DMS 273 (cell line): ENCODE measurements at regions not wholly inside any gene's neighbourhood (a gene's known extent, or its start where the extent isn't known, plus 50 kb on each side); places are given as distances from the start of the nearest gene placed in this dataset.

Source experiments
- DNase-seq: peaks from one replicate; lab custom pipeline; 2025; ENCODE audit not compliant: unreplicated experiment; lab: John Stamatoyannopoulos, UW

DNA sequence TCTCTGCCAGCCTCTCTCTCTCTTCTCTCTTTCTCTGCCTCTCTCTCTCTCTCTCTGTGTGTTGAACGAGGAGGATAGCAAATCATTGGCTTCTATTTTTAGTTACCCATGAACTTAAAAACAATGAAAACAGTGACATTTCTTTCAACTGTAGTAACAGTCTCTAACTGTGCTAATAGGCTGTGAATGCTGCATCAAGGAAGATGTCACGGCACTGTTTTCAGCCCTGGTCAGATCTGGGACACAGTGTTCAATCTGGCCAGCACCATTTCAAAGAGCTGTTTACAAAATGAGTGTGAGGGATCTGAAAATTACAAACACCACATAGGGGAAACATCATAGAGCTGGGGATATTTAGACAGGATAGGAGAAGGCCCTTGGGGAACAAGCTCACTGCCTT is 717.0 kb downstream of the FGF9 start:
- no peak for DNase-seq

DNA sequence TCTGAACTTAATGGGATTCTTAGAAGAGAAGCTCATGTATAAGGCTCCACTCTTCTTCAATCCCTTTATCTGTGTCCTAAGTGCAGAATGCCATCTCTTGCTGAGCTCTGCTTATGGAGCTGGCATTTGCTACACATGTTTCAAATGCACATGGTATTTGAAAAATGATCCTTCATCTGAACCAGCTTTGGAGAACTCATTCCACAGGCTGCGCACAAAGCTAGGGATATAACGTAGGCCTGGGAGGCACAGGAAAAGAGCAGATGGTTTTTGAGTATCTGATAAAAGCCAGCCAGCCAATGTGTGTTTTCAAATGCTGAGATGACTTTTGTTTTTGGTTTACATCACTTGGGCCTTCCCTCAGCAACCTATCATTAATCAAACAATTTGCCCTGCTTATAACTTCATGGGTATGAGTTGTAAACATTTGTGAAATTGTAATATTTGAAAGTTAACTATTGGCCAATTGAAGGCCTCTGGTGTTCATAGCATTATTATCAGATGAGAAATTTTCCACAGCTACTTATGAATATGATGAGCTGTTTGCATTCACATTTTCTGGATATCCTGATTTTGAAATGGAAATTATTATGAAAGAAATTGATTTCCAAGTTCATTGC is 729.0 kb downstream of the FGF9 start:
- no peak for DNase-seq

DNA sequence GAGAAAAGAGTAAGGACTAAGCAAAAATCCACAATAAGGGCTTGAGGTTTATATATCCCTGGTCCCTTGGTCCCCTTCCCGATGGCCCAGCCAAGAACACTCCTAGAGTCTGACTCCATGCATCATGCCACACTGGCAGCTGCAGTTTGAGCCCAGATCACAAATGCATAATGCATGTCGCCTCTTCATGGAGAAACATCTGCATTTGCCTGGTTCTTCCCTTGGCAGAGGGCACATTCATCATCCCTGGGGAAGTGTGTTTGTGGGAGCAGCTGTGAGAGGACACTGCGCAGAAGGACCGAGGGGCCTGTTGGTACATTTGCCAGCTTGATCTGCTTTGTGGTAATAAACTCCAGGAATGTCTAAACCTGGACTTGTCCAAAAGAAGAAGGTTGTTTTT is 731.8 kb downstream of the FGF9 start:
- DNase-seq = no peak

DNA sequence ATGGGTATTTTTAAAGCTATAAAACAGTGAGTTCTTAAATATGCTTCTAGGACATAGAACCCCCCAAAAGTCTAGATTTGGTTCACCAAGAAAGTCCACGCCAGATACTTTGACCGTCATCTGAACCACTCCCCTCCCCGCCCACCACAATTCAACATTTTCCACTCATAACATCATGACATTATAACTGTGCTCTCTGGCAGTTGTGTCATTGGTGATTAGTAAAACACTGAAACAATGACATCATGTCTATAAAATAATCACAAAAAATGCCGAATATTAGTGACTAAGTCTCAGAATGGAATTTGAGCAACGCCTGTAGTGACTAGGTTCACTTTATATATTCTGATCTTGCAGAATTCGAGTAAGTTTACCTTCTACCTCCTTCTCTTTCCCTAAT is 732.3 kb downstream of the FGF9 start:
- no peak for DNase-seq

DNA sequence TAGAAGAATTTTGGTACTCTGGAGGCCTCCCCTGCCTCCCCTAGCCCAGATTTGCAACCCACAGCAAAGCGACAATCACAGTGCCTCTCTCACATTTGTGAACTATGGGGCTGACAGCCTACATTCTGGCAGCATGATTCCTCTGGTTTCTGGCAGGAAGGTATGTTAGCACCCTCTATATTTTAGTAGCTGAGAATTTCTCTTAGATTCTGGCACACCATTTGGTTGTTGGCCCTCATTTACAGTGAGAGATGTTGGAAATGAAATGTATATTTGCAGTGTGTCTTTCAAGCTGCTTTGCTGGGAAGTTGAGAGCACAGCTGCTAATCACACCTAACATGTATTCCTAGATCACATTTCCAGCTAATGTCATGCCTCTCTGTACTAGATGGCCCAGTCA is 735.0 kb downstream of the FGF9 start:
- DNase-seq = no peak

DNA sequence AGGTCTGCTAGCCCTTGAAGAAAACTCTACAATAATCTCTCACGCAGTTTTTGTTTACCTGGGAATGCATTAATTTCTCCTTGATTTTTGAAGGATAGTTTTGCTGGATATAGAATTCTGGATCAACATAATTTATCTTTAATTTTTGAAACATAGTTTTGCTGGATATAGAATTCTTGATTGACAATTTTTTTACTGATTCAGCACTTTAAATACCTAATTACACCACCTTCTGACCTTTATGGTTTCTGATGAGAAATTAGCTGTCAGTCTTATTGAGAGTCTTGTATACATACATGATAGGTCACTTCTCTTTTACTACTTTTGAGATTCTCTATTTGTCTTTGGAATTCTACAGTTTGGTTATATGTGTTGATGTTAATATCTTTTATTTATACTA is 741.6 kb downstream of the FGF9 start:
- DNase-seq = no peak

DNA sequence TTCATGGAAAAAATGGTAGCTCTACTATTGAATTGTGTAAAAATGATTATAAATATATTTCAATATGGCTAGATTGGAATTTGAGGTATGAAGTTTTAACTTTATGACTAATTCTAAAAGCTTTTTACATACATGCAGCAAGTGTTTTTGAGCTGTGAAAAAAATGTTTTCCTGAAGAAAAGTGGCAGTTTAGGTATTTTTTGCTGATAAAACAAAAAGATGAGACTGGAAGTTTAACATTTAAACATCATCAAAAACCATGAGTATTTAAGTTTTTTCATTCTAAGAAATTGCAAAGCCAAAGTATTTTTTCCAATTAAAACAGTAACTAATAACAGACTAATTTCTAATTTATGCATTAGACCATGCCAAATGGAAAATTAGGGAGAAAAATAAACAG is 751.1 kb downstream of the FGF9 start:
- no peak for DNase-seq

DNA sequence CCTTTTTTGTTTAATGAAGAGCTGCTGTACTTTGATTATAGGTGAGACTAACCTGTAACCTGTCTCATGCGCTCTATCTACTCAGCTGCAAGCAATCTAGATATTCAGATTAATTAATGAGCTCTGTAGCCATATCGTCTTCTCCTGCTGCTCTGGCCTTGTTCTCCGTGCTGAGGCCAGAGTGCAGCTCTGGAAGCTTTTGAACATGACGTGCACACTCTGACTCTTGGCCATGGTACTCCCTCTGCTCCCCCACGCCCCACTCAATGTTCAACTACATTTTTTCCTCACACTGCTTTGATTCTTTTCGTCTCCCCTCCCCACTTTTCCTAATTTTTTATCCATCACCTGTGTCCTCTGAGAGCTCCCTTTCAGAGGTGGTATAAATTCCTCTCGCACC is 751.8 kb downstream of the FGF9 start:
- no peak for DNase-seq

DNA sequence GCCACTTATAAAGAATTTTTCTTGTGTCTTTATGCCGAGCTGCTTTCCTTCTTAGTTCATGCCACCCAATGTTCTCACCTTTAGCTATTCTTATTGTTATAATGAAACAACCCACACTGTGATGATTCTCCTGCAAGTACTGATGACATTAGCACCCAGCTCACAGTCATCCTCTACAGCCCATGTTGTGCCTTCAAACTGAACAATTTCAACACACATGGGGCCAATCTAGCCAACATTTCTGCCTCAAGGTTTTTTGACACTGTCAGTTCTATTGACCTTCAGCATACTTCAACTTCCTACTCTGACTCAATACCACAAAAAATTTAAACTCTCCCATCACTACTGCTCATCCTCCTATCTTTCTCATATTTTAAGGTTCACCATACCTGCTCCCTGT is 752.4 kb downstream of the FGF9 start:
- DNase-seq = no peak

DNA sequence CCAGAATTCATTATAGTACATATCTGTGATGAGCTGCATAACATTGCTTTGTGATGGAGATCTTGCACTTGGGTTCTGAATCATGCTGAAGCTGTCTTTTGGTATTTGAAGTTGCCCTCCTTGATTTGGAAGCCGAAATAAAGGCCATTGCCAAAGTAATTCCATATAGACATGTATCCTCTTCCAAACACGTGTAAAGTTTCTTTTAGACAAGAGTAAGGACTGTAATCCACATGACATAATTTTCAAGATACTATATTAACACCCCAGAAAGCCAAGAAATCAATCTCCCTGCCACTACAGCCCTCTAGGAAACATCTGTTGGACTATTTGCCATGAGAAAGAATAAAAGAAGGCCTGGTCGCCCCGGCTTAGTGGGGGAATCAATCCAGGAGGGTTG is 754.2 kb downstream of the FGF9 start:
- no peak for DNase-seq

DNA sequence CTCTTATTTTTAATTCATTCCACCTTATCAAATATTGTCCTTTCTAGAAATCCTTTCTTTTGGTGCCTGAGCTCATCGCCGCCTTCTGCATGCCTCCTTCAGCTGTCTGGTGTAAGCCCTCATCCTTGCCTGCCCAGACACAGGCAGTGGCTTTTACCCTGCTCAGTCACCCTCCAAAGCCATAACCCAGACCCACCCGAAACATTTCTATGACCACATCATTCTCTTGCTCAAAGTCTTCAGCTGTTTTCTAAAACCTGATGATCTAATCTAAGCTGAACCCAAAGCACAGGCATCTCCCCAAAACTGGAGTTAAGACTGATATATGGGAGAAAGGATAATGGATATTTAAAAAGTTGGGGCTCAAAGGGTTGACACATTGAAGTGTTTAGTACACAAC is 753.7 kb upstream of the SGCG start:
- no peak for DNase-seq

DNA sequence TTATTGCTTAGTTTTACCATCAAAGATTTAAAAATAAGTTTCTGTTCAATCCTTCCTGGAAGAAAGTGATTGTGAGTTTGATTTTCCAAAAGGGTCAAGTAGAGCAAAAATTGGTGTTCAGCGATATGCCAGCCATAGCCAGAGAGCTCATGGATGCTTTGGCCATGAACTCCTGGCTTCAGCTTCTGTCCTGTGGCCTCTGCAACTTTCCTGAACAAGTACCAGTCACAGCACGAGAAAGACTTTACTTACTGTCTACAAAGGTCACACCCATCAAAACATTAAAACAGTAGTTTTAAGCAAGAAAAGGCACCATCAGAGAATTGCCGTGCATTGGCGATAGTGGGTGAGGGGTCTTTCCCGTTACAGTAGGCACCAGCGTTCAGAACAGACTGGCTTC is 753.0 kb upstream of the SGCG start:
- no peak for DNase-seq

DNA sequence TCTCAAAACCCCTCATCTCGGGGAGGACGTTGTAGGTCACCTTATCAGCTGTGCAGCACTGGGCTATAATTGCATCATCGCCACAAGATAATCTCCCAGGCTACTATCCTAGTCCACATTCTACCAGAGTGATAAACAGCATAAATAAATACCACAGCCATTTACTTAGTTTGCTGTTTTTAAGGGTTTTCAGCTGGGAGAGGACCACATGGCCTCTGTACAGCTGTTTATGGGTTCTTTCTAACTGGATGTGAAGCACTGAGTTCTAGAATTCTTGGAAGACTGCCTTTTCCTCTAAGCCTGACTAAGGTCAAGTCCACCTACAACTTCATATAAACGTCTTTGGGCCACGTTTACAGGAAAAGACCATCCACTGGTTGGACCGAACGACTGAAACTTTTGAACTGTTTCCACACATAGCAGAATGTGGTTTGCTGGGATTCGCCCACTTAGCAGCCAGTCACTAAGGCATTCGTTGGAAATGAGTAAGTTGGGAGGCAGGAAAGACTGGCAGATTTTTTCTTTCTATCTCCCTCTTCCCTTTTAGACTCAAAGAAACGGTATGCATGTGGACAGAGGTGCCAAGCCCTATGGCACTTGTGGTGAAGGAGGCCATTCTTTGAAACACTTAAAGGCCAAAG is 752.5 kb upstream of the SGCG start:
- no peak for DNase-seq

DNA sequence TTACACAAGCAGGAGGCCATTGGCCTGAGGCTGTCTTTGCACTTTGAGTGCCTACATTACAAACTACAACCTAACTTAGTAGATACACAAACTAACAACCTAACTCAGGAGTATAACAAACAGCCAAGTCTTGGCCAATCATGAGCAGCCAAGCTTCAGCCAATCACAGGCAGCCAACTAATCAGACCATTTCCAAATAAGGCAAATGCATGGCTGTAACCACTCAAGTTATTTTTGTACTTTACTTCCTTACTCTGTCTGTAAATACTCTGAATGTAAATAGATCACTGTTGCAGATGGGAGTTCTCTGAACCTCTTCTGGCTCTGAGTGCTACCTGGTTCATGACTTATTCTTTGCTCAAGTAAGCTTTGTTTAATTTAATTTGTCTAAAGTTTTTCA is 748.1 kb upstream of the SGCG start:
- DNase-seq = no peak

DNA sequence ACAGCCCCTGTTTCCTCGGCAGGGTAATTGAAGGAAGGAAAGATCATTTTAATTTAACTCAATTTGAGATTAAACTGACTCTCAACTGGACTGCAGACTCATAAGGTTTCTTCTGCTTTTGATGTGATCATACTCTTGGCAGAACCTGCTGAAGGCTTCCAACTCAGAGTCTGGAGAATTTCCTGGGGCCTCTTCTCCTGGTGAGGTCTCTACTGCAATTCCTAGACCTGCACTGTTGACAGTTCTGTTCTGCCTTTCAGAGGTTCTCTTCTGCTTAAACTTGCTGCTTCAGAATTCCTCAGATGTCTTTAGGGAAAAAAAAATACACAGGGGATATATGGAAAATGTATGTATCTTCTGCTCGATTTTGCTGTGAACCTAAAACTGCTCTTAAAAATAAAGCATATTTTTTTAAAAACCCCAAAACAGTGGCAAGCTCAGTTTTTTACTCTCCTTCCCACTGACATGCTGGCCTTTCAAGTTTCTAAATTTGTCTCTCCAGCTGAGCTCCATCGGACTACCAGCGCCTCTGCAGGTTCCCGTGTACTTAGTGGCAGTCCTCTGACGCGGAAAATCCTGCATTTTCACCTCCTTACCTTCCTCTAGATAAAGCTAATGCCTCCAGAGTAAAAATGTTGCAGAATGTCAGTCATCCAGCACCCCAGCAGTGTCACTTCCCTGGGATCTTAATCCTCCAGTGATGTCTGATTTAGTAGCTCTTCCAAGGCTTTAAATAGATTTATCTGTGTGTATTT is 733.5 kb upstream of the SGCG start:
- no peak for DNase-seq

DNA sequence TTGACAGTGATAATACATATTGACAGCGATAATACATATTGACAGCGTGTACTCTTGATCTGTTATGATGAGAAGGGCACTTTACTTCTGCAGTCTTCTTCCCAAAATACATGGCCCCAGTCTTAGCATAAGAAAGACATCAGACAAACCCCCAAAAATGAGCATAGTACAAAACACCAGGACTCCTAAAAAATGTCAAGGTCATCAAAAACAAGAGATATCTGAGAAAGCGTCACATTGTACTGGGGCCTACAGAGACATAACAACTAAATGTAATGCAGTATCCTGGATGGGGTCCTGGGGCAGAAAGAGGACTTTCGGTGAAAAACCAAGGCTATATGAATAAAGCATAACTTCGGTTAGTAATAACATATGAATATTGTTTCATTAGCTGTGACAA is 731.5 kb upstream of the SGCG start:
- no peak for DNase-seq

DNA sequence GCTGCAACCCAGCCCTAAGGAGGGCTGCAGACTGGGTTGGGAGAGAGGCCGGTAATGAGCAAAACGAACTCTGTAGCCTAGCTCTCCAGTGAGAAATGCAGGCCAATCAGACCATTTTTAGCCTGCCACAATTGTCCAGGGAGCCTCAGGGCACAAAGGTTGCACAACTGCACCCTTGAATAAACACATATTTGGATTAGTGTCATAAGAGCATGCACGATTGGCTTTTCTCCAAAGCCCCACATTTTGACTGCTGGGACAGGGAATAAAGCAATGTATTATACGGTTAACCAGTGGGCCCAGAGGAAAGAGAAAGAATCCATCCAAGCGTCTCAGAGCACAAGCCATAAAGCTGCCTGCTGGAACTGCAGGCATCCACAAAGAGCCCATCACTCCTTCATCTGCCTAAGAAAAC is 729.4 kb upstream of the SGCG start:
- no peak for DNase-seq

DNA sequence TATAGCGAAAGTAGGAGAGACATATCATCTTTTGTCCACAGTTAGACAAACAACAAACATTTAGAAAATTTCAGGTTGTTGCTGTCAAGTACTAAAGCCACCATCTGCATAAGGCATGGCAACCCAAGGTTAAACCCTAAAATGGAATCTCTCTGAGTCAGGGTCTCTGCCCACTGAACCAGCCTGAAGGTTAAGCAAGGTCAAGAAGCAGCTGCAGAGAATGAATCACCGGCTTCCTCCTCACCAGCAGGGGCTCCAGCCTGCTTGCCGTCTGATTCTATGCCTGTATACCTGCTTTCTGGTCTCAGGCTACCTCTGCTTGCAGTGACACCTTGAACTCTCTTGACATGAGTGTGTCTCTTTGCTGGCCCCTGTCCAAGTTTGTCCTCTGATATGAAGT is 726.2 kb upstream of the SGCG start:
- DNase-seq = no peak

DNA sequence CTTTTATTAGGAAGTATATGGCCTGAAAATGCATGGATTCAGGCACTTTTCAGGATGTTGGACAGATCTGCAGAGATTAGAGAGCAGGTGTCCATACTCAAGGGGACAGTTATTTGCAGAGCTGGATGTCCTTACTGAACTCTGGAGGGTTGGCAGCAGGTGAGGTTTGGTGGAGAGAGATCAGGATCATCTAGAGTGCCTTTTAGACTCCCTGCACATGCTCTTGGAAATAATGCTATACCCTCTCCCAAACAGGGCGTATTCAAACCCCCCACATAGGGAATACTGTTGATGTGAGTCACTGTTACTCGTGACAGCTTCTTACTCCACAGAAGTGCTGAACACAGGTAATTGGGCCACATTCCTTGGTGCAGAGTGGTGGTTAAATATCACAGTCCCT is 725.7 kb upstream of the SGCG start:
- no peak for DNase-seq

DNA sequence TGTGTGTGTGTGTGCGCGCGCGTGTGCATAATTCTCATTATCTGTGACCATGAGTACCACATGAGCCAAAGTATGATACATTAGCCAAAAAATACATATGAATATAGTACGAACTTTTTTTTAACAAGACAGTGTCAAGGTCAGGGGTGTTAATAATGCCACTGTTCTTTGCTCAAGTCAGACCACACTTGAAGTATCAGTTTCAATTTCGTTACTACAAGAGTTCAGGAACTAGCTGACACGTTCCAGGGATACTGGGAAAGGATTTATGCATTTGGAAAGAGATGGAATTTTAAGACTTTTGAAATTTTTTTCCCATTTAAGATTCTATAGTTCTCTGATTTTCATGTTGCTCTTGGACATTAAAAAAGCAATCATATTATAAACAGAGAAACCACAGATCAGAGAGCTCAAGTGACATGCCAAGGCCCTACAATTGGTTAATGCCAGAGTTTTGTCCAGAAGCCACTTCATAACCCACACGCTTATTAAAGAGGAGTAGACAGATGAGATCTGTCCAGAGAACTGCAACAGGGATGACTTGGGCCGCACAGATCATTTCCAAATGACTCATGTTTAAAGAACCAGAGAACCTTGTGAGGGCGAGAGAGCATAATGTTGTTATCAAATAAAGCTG is 718.8 kb upstream of the SGCG start:
- DNase-seq = no peak

DNA sequence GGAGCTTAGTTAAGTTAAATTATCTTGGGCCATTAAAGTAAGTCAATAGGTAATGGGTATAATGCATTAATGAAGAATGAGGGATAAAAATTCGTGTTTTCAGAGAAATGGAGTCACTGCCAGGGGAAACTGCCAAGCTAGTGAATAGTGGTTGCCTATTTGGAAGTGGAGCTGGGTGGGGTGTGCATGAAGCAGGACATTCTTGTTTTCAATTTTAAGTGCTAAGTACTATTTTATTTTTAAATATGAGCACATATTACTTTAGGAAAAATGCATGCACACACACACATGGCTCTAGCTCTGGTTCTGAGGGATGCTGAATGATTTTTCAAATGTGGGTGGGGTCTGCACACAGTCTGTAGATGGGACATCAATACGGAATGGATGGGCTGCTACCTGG is 717.7 kb upstream of the SGCG start:
- DNase-seq = no peak

DNA sequence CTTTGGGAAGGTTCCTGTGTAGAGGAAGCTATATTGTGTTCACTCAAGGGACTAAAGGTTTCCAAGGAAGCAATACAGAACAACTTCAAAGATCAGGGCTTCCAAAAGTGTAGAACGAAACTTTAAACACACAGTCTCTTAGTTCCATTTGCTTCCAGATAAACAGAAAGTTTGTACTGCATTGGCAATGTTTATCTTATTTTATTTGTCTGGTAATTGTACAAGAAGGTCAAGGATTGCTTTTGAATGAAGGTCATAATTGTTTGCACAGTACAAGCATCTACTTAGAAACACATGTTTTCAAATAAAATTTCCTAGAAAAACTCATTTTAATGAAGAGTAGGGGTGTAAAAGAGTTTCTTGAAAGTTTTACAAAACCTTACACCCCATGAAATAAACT is 712.7 kb upstream of the SGCG start:
- no peak for DNase-seq
